HG02970 (cell line): ENCODE measurements at regions not wholly inside any gene's neighbourhood (a gene's known extent, or its start where the extent isn't known, plus 50 kb on each side); places are given as distances from the start of the nearest gene placed in this dataset.

Source experiments
- ATAC-seq: cut with Tn5 transposase; IDR thresholded peaks from one replicate; pipeline ENCODE4 v1.9.1; 2021; ENCODE audit warnings: mild to moderate bottlenecking, moderate library complexity, moderate number of reproducible peaks; ENCODE audit not compliant: unreplicated experiment, low FRiP score

DNA sequence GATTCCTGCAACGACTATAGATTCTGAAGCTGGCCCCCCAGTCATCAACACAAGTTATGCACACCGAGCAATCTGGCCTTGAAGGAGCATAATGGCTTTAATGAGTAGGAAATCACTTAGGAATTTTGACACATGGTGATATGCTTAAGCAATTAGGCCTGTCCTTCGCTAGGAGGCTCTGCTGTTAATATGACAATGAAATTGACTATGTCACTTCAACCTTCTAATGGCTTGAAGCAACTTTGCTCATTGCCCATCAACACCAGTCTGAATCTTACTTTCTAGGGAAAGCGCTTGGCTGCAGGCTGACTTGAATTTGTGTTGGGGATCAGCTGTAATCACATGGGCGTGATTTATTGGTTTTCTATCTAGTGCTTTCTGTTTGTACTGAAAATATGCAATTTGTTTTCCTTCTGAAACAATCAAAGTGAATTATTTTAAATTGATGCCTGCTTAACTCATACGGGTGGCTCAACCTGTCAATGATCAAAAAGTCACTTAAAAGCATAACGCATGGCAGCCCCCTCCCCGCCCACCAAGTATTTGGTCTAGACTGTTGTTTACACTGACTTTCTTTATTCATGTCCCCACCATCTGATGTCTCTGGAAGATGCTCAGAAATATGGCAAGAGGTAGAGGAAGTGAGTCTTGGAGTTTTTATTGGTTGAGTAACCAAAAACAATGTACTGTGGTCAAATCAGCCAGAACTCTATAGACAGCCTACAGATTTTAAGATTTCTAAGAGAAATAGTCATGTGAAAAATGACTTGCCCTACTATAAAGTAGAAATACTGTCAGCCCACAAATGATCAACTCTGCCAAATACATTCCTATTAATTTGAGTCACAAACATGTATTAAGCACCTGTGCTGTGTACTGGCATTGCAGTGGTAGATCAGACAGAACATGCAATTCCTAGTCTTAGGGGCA, 344.9 kb downstream of the RBM43 start:
- ATAC-seq = no peak

DNA sequence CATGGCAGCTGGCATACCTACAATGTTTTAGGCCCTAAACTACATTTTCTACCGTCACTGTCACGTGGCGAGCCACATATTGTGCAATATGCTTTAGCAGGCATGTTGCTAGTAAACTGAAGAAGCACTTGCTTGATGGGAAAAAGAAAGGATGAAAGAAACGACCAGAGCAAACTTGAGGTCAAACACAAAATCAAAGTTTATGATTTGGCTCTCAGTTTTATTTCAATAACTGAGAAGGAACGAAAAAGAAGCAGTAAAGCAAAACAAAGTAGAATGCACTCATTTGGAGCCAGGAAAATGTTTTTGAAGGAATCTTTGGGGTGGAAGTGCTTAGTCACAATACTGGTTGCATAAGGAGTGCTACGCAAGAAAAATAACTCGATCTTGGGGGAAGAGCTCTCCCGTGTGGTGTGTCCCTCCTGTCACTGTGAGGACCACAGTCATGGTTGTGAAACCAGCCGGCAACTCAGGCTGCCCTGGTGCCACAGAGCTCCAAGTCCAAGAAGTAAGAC, 349.8 kb downstream of the RBM43 start:
- ATAC-seq = no peak

DNA sequence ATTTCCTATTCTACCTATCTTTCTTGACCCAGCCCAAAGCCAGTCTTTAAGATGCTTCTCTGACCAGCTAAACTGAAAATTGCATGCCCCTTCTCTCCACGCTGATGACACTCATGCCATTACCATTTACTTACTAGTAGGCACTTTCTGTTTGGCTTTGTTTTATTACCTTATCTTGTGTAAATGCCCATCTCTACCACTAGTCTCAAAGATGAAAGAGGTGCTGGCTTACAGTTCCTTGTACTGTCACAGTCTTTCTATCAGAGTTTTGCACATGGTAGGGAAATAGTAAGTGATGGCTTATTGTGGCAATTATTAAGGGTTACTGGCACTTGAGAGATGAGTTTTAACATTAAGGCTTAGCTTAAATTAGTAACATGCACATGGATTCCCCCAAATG, 352.1 kb downstream of the RBM43 start:
- no peak for ATAC-seq

DNA sequence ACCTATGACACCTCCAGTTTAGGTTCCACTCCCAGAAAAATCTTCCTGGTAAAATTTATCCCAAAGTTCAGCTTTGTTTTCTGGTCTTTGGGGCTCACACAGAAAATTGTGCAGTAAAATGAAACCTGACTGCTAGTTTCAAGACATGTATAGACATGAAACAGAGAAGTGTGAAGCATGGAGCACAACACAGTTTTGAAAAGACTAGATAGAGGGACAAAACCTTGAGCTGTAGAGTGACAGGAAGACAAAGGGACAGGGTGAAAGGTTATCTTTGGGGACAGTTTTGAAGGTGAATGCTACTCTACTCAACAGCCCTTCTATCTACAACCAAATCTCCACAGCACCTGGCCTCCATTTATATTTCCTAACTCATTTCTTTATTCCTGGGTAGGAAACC, 352.6 kb downstream of the RBM43 start:
- ATAC-seq = no peak

DNA sequence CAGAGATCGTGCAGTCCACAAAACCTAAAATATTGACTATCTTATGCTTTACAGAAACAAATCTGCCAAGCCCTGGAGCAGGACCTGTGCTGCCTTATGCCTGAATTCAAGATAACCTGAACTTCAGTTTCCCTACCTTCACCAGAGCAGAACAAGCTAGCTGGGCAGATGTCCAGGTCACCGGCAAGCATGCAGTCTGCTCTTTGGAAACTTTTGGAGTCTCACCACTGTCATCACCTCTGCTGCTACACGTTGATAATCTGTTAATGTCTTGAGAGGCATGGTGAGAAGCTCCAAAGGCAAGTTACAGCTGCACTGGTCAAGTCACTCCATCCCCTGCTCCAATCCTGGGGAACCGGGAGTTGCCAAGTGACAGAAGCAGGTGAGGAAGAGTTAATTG, 354.2 kb downstream of the RBM43 start:
- no peak for ATAC-seq

DNA sequence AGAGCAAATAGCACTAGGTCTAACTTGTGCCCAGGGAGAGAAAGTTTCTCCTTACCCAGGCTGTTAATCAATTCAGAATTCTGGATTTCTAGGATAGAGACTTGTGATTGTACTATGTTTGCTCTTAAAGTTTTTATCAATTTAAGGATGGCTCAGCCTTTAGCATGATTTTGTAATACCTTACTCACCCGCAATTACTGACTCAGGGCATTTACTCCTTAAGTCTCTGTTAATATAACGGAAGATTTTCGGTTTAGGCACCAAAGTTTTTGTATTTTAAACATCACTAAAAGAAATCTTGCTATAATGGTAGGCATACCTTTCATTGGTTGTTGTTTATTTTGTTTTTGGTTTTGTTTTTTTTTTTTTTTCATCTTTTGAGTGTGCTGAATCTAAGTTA, 358.2 kb downstream of the RBM43 start:
- no peak for ATAC-seq

DNA sequence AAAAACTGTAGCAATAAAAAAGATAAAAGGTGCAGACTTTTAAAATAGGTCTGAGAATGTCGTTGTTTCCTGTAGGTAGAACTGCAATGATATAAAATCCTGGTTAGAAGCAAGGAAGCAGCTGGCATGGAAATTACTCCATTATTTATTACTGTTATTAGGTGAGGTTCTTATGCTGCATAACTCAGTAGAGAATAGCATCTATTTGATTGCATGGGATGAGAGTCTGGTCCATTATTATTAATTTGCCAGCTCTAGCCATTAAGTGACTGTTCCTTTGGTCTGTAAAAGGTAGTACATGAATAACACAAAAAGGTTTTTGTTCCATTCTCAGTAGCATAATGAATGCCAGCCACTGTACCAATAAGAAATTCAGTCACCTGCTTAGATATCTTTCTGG, 358.6 kb downstream of the RBM43 start:
- no peak for ATAC-seq

DNA sequence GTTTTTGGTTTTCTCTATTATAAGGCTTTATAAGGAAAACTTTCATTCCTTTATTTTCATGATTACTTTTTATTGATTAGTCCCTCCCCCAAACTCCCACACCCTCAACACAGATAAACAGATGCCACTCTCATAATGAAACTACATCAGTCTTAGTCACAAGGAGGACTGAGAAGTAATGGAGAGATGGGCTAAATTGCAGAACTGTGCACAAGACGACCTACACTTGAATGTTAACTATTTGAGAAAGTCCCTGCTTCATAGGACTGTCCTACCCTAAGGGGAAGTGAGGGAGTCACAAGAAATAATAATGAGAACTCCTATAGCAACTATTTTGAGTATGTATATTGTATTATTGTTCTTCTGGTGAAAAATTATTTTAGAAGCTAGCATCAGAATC, 360.8 kb downstream of the RBM43 start:
- no peak for ATAC-seq

DNA sequence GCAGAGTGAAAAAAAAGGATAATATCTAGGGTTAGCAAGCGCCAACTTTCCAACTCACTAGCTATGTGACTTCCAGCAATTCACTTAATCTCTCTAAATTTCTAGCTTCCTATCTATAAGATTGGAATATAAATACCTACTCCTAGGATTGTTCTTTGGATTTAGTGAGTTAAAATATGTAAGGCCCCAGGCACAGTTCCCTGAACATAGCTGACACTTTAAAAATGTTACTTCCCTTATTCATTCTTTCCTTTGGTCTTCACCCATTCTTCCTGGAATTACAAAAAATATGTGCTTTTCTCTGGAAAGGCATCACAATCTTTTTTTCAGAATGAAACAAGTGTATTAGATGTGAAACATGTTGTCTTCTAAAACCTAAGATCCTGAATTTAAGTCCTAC, 365.7 kb downstream of the RBM43 start:
- no peak for ATAC-seq

DNA sequence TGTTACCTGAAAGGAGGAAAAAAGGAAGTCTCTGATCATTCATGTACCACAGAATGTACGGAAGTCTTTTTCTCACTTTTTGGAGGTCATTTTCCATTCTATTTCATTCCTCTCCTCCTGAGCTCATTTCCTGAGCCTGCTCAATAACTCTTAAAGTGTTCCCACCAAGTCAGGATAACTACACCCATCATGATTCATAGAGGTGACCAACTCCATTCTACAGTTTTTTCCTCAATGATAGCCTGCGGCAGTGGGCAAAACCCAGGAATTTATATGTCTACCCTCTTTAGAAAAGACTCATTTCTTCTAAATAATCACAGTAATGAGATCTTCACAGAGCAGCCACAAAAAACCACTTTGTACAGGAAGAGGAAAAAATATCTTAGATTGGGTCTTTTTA, 372.5 kb downstream of the RBM43 start:
- no peak for ATAC-seq

DNA sequence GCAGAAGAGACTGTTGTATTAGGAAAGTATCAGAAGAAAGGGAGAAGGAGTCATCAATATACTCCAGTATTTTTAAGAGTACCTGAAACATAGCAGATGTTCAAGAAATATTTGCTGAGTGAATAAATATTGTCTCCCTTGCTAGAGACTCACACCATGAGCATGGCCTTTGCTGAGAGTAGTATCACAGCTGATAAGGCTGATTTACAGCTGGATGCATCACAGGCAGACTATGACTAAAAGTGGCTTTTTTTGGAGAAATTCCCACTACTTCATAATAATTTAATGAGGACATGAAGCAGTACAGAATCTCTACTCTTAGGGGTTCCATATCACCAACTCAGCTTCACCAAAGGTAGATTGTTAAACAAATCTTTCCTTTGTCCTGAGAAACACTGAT, 373.3 kb downstream of the RBM43 start:
- ATAC-seq = no peak

DNA sequence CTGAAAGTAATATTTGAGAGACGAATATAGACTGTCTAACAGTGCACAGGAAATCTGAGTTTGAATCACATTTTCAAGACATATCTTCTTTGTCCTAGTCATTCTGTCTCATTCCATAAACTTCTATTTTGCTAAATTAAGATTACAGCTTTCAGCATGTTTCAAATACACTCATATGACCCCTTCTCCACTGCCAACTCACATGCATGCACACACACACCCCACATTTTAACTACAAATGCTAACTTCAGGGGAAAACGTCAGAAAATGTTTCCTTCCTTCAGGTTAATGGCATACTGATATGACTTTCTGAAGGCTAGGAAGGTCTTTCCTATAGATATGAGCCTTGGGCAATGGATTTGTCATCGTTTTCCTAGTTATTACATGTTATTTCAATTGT, 373.7 kb downstream of the RBM43 start:
- ATAC-seq = no peak

DNA sequence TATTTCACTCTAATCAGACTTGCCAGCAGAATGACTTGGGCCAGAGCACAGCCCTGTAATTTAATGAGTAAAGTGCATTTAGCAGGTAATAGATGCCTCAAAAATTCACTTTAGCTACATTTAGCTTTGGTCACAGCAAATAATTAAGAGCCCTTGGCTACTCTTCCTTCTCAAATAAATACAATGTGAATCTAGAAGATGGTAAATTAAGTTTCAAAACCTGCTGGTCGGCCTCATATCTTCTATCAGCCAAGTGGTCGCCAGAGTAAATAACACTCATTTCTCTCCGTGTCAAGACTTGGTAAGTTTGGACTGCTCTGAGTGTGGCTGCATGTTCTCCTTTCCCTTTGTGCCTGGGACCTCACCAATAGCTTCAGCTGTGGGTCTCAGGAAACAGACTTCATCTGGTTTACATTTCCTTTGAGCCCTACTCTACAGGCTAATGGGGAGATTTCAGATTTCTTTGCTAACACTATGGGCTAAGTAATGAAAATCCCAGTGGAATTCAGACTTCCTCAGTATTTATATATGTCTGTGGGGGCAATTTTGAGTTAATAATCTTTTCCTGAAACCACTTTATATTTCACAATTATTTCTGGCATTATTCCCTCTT, 375.8 kb downstream of the RBM43 start:
- no peak for ATAC-seq

DNA sequence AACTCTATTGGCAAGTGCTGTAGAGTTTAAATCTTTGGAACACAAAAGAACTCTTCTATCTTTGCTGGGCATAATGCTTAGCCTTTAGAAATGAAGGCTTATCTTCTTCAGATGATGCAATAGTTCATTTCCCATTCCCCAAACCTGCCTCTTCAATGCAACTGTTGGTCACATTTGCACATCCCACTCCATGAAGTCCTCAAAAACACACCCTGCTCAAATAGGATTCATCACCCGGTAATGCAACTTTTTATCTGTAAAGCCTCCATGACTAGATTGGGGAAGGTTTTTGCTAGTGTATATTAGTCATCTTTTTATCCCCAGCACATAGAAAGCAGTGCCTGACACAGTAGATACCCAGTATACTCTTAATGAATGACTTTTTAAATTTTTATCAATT, 376.4 kb downstream of the RBM43 start:
- ATAC-seq = no peak

DNA sequence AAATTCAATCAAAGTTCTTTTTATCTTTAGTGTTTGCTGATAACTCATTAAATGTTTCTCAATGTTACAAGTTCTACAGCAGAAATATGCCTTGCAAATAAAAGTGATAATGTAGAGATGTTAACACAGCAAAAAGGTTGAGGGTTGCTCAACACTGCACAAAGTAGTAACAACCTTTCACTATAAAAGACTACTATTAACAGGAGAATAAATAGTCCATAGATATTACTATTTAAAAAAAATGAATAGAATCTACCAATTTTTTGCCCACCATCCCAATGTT, 378.1 kb downstream of the RBM43 start:
- ATAC-seq = no peak

DNA sequence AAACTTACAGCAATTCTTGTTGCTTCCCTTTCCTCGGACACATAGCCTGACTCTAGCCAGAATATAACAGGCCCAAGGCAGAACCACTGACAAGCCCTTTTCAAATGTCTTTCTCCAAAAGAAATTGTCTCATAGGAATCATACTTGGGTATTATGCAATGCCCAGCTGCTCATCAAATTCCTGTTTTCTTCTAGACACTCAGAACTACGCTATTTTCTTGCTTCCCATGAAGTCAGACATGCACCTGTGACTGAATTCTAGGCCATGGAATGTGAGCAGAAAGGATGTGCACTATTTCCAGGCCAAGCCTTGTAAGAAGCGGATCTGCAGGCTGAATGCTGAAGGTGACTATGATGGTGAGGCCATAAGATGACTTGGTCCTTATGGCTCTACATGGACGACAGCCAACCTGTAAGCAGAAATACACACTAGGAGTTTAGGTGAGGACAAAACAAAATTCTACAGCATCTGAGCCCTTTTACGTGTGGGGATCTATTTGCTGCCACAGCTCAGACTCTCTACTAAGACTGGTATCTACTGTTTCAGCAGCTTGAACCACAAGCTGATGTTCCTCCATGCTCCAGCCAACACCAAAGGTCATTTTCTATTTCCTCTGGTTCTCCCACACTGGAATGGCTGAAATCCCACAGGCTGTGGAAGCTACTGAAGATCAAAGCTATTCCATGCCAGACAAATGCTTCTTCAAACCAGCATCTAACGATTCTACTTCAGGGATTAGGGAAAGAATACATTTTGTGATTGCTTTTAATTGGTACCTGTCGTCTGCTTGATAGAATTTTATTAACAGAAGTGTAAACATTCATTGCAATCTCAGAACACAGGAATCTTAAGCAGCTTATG, 378.7 kb downstream of the RBM43 start:
- ATAC-seq = no peak

DNA sequence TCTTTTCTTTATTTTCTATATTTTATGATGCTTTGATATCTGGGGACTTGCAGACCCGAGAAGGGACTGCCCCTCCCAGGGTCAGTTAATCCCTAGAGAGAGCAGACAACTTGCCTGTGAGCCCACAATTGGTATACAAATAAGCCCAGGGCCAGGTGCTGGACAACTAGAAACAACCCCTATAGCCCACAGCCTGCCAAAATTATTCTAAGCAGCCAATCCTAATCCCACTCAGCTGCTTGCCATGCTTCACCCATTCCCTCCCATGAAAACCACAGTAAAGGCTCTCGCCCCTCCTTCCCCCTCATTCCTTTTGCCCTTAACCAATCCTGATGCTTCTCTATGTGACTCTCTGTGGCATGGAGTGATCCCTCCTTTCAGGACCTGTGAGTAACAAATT, 380.7 kb downstream of the RBM43 start:
- ATAC-seq = no peak

DNA sequence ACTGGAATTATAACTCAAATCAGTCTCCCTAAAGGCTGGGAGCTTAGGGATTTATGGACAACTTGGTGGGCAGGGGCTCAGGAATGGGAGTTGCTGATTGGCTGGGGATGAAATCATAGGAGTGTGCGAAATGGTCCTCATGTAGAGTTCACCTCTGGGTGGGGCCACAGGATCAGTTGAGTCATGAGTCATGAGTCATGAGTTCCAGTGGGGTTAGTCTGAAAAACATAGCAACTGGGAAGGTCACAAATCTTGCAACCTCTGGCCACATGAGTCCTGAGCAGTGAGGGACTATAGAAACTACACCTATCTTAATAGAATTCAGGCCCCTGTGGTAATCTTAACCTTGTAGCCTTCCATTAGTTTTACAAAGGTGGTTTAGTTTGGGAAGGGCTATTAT, 383.3 kb downstream of the RBM43 start:
- ATAC-seq = no peak

DNA sequence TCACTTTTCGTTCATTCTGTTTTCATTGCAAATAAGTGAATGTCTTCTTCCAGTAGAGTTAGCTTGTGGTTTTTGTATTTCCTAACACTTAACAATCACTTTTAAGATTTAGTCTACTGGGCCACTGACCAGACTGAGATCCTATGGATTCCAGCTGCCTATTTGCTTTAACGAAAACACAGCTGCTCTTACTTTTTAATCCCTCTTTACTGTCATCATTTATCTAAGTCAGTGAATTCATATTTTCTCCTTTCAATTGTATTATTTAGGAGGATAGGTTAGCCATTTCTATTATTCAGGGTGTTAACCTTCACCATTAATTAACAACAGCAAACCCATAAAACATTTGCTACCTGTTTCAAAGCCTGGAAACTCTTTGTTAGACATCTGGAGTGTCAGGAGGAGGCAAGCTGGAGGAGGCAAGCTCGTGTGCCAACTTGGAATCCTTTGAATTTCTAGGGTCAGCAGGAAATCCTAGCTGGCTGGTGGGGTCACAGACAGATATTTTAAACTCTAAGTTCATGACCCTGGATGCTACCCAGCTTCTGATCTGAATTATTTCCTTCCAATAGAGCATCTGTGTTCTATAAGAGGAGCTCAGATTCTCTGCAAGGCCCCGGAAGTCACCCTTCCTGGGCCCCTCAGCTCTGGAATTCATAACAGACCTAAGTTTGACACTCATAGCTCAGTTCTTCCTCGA, 385.3 kb downstream of the RBM43 start:
- ATAC-seq = no peak

DNA sequence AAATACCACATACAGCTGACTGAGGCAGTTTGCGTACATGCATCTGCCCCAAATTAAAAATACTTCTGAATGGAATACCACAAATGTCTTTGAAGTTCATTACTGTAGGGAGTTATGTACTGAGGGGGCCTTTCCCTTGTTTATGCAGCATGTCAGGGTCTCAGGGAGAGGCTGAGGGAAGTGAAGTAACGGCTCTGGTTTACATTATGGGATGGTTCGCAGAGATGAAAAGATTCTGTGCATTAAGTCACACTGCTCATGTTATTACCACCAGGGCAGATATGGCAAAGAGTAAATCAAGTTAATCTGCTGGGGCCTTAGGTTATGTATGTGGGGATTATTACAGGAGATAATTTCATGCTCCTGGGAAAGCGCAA, 385.9 kb upstream of the RND3 start:
- no peak for ATAC-seq
